ENCODE measurements at regions not wholly inside any gene's neighbourhood (a gene's known extent, or its start where the extent isn't known, plus 50 kb on each side); places are given as distances from the start of the nearest gene placed in this dataset.
A peak's percentile ranks its signal among the peaks of the same experiment; 100 is the strongest.

DNA sequence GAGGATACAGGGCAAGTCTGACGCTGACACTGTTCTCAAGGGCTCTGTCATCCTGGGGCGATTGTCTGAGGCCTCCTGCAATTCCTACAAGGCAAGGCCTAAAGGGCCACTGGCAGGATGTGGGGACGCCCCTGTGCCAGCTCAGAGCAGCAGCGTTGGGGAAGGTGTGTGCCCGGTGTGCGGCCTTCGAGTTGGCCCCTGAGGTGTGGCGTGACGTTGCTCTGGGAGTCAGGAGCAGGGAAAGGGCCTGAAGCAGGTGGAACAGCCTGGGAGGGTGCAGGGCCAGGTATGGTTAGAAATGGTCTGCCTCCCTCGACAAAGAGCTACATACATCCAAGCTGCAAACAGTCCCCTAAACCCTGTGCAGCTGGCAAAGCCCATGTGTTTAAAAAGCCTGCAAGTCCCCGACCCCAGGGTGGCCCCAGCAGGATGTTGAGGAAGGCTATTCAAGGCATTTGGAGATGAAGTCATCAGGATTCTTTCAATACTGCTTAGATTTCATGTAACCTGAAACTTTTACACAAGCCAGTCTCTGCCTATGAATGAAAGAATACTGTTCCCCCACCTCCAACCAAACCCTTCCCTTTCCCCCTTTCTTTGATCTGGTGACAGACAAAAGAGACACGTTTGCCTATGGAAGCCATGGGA lies 142.5 kb upstream of the TNS3 start:
- no peak overlapping the region for H3K4me3 ChIP-seq (replicated peaks; ENCODE audit: low read depth, low read length)
- TF ChIP-seq, protein P1, sequence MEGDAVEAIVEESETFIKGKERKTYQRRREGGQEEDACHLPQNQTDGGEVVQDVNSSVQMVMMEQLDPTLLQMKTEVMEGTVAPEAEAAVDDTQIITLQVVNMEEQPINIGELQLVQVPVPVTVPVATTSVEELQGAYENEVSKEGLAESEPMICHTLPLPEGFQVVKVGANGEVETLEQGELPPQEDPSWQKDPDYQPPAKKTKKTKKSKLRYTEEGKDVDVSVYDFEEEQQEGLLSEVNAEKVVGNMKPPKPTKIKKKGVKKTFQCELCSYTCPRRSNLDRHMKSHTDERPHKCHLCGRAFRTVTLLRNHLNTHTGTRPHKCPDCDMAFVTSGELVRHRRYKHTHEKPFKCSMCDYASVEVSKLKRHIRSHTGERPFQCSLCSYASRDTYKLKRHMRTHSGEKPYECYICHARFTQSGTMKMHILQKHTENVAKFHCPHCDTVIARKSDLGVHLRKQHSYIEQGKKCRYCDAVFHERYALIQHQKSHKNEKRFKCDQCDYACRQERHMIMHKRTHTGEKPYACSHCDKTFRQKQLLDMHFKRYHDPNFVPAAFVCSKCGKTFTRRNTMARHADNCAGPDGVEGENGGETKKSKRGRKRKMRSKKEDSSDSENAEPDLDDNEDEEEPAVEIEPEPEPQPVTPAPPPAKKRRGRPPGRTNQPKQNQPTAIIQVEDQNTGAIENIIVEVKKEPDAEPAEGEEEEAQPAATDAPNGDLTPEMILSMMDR (IDR thresholded peaks at IDR 0.05; ENCODE audit: low read length, missing control alignments) = no peak
- DNase-seq (ENCODE audit: low read depth) = peak; percentile 72

DNA sequence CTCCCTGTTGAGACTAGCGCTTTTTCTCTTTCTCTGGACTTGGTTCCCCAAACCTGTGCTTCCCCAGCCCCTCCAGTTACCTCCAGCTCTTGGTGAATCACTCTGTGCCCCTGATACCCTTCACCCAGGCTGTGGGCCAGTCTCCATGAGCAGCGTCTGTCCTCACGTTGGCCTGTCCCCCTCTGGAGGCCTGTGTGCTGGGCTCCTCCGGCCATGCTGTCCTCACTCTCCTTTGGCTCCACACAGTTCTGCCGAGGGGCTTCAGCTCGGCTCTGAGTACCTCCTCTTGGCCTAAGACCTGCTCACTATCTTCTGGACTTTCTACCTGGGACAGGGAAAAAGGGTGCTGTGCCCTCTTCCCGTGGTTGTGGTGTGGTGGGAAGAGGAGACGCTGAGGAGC lies 140.2 kb upstream of the TNS3 start:
- DNase-seq (ENCODE audit: low read depth) = no peak
- no peak overlapping the region for H3K4me3 ChIP-seq (replicated peaks; ENCODE audit: low read depth, low read length)
- TF ChIP-seq, protein P1 (IDR thresholded peaks at IDR 0.05; ENCODE audit: low read length, missing control alignments) = no peak

DNA sequence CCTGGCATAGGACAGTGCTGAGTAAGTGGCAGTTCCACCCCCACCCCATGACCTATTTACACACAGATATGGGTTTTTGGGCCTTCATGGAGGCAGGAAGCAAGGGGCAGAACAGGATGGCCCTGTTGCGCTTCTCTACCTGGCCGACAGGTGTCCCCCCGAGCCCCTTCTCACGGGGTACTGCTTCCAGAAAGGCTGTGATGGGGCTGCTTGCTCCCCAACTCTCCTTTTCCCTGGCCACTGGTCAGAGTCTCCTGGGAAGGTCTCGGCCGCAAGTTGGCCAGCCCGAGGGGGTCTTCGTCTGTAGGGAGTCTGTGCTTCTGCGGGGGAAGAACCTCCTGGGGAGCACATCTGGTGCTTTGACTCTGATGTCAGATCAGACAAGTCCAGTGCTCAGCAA lies 139.8 kb upstream of the TNS3 start:
- no peak for DNase-seq (ENCODE audit: low read depth)
- H3K4me3 ChIP-seq (replicated peaks; ENCODE audit: low read depth, low read length) = no peak overlapping the region
- TF ChIP-seq, protein P1 (IDR thresholded peaks at IDR 0.05; ENCODE audit: low read length, missing control alignments) = no peak

- DNase-seq (ENCODE audit: low read depth) = no peak
- TF ChIP-seq, protein P1 (IDR thresholded peaks at IDR 0.05; ENCODE audit: low read length, missing control alignments) = no peak
- no peak overlapping the region for H3K4me3 ChIP-seq (replicated peaks; ENCODE audit: low read depth, low read length)
Measured at GRCh38 chr7:47720907-47721244, 139.0 kb upstream of the TNS3 start.

- DNase-seq (ENCODE audit: low read depth) = peak; percentile 87
- H3K4me3 ChIP-seq (replicated peaks; ENCODE audit: low read depth, low read length) = no peak overlapping the region
- TF ChIP-seq, protein P1 (IDR thresholded peaks at IDR 0.05; ENCODE audit: low read length, missing control alignments) = no peak
Measured at GRCh38 chr7:47720141-47720906, 138.4 kb upstream of the TNS3 start.

GRCh38 chr7:47719675-47720074 lies 137.8 kb upstream of the TNS3 start:
- TF ChIP-seq, protein P1 (IDR thresholded peaks at IDR 0.05; ENCODE audit: low read length, missing control alignments) = no peak
- no peak overlapping the region for H3K4me3 ChIP-seq (replicated peaks; ENCODE audit: low read depth, low read length)
- DNase-seq (ENCODE audit: low read depth) = peak; percentile 16
